Osteoblast (primary cell): ENCODE measurements at regions not wholly inside any gene's neighbourhood (a gene's known extent, or its start where the extent isn't known, plus 50 kb on each side); places are given as distances from the start of the nearest gene placed in this dataset.

Source experiments
- DNase-seq: peaks from one replicate; pipeline ENCODE4 v3.0.0; 2011; ENCODE audit warnings: low spot score, mixed read lengths; ENCODE audit not compliant: insufficient read length; ENCODE audit errors: missing footprints
- H2AFZ ChIP-seq: 2 replicates; pipeline ENCODE4 v1.6.0; 2011; ENCODE audit warnings: mild to moderate bottlenecking, low read length
- H3K27ac ChIP-seq: 2 replicates; pipeline ENCODE4 v1.5.1; 2011; ENCODE audit warnings: mild to moderate bottlenecking, low read depth, low read length, moderate library complexity
- H3K27me3 ChIP-seq: 2 replicates; pipeline ENCODE4 v1.6.0; 2012; ENCODE audit warnings: mild to moderate bottlenecking, control low read depth, inconsistent platforms, low read length, moderate library complexity; ENCODE audit not compliant: insufficient read depth
- H3K36me3 ChIP-seq: 2 replicates; pipeline ENCODE4 v1.5.1; 2011; ENCODE audit warnings: mild to moderate bottlenecking, low read length, control low read depth, moderate library complexity; ENCODE audit not compliant: insufficient read depth
- H3K4me1 ChIP-seq: 2 replicates; pipeline ENCODE4 v1.5.1; 2011; ENCODE audit warnings: mild to moderate bottlenecking, low read length, control low read depth, moderate library complexity; ENCODE audit not compliant: insufficient read depth
- H3K4me2 ChIP-seq: 2 replicates; pipeline ENCODE4 v1.6.0; 2011; ENCODE audit warnings: mild to moderate bottlenecking, low read length; ENCODE audit not compliant: insufficient read depth
- H3K4me3 ChIP-seq: fragments of 200-600 bp; sonication (generic); 3 replicates; pipeline ENCODE4 v1.5.1; 2012; ENCODE audit warnings: mild to moderate bottlenecking, low read length, inconsistent platforms; ENCODE audit not compliant: insufficient read depth
- H3K79me2 ChIP-seq: 2 replicates; pipeline ENCODE4 v1.6.0; 2012; ENCODE audit warnings: mild to moderate bottlenecking, low read length, control low read depth, inconsistent platforms; ENCODE audit not compliant: insufficient read depth
- H3K9me3 ChIP-seq: 2 replicates; pipeline ENCODE4 v1.5.1; 2011; ENCODE audit warnings: low read depth, low read length, control low read depth
- H4K20me1 ChIP-seq: 2 replicates; pipeline ENCODE4 v1.6.0; 2012; ENCODE audit warnings: mild to moderate bottlenecking, low read length, control low read depth; ENCODE audit not compliant: insufficient read depth
- TF ChIP-seq, protein P1 (sequence below): IDR thresholded peaks from 2 replicates; pipeline ENCODE4 v1.5.1; 2011; ENCODE audit warnings: mild to moderate bottlenecking, low read depth, low read length, moderate library complexity; ENCODE audit errors: extremely low read depth

DNA sequence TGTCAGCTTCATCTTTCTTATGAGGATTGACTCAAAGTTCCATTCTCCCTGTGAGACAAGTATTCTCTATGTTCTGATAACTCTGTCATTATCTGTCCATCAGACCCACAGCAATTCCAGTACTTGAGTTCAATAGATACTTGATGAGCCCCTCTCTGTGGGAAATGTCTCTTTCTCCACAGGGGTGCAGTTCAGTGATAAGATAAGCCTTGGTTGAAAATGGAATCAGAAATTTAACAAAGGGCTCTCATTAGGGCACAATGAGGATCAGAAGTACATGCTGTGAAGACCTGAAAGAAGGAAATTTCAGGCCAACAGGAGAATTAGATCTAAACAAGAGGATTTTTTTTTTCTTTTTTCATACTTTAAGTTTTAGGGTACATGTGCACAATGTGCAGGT is 737.3 kb downstream of the MTRR start:
- H4K20me1 ChIP-seq, result no peaks in the 10 kb centered on the region
- no peak overlapping the region for H3K4me3 ChIP-seq
- no peaks in the 10 kb centered on the region for H3K79me2 ChIP-seq
- H3K4me2 ChIP-seq, result no peak overlapping the region
- no peak overlapping the region for H3K27ac ChIP-seq
- H3K36me3 ChIP-seq, result no peaks in the 10 kb centered on the region
- no peaks in the 10 kb centered on the region for H3K9me3 ChIP-seq
- H2AFZ ChIP-seq, result no peak overlapping the region
- no peak for DNase-seq
- TF ChIP-seq, protein P1, sequence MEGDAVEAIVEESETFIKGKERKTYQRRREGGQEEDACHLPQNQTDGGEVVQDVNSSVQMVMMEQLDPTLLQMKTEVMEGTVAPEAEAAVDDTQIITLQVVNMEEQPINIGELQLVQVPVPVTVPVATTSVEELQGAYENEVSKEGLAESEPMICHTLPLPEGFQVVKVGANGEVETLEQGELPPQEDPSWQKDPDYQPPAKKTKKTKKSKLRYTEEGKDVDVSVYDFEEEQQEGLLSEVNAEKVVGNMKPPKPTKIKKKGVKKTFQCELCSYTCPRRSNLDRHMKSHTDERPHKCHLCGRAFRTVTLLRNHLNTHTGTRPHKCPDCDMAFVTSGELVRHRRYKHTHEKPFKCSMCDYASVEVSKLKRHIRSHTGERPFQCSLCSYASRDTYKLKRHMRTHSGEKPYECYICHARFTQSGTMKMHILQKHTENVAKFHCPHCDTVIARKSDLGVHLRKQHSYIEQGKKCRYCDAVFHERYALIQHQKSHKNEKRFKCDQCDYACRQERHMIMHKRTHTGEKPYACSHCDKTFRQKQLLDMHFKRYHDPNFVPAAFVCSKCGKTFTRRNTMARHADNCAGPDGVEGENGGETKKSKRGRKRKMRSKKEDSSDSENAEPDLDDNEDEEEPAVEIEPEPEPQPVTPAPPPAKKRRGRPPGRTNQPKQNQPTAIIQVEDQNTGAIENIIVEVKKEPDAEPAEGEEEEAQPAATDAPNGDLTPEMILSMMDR, result no peak
- no peaks in the 10 kb centered on the region for H3K27me3 ChIP-seq
- no peaks in the 10 kb centered on the region for H3K4me1 ChIP-seq

DNA sequence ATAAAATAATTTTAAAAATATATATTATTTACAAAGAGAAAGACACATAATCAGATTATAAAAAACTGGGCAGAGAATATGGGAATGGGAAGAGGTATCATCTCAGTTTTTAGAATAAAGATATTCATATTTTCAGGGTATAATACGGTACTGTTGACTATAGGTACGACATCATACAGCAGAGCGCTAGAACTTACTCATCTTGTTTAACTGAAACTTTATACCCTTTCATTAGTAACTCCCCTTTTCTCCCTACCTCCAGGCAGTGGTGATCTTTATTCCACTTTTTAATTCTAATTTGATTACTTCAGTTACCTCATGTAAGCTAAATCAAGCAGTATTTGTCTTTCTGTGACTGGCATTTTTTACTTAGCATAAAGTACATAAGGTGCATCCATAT is 742.1 kb downstream of the MTRR start:
- no peaks in the 10 kb centered on the region for H3K36me3 ChIP-seq
- H3K4me2 ChIP-seq, result no peak overlapping the region
- H3K27ac ChIP-seq, result no peak overlapping the region
- H3K79me2 ChIP-seq, result no peaks in the 10 kb centered on the region
- H3K4me3 ChIP-seq, result no peak overlapping the region
- no peaks in the 10 kb centered on the region for H3K9me3 ChIP-seq
- TF ChIP-seq, protein P1, result no peak
- H3K27me3 ChIP-seq, result no peaks in the 10 kb centered on the region
- DNase-seq, result no peak
- no peaks in the 10 kb centered on the region for H4K20me1 ChIP-seq
- H2AFZ ChIP-seq, result no peak overlapping the region
- no peaks in the 10 kb centered on the region for H3K4me1 ChIP-seq

DNA sequence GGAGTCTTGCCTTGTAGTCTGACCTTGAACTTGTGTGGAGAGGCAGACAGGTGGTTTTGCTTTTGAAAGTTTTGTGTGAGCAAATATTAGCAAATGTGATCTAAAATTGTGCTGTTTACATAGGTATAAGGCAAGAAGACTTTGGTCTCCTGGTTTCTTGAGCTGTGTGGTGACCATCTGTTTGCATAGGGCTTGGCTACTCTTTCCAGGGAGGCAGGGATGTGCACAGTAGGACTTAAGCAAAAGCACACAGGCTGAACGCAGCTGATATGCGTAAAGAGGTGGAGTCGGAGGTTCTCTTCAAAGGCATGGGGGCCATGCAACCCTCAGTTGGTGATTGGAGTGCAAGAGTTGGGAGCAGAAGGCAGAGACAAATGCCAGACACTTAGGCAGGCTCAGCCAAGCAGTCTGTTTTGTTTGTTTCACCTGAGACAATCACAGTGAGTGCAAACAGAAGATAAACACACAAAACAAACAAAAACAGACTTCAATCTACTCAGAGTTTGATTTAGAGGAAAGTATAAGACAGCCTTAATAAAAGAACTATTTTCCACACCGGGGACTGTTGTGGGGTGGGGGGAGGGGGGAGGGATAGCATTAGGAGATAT is 744.2 kb downstream of the MTRR start:
- H3K4me3 ChIP-seq, result no peak overlapping the region
- H3K4me2 ChIP-seq, result no peak overlapping the region
- DNase-seq, result no peak
- TF ChIP-seq, protein P1, result no peak
- no peaks in the 10 kb centered on the region for H3K9me3 ChIP-seq
- H3K27me3 ChIP-seq, result no peaks in the 10 kb centered on the region
- H2AFZ ChIP-seq, result no peak overlapping the region
- no peak overlapping the region for H3K27ac ChIP-seq
- H3K4me1 ChIP-seq, result no peaks in the 10 kb centered on the region
- H3K79me2 ChIP-seq, result no peaks in the 10 kb centered on the region
- no peaks in the 10 kb centered on the region for H3K36me3 ChIP-seq
- H4K20me1 ChIP-seq, result no peaks in the 10 kb centered on the region

DNA sequence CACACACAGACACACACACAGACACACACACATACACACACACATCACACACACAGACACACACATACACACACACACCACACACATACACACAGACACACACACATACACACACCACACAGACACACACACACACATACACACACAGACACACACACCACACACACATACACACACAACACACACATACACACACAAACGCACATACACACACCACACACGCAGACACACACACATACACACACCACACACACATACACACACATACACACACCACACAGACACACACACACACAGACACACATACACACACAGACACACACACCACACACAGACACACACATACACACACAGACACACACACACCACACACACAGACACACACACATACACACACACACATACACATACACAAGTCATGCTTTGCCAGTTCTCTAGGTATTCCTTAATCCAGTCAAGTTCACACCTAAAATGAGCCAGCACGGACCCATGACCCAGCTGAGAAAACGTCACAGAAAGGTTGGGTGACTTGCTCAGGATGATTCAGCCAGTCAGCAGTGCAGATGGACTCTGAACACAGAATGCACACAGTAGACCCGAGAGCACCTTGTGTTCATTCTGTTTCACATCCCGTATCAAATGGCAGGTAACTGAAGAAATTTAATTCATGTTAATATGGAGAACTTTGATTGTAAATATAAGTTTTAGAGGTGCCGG is 746.4 kb downstream of the MTRR start:
- H3K27me3 ChIP-seq, result no peaks in the 10 kb centered on the region
- TF ChIP-seq, protein P1, result no peak
- H3K27ac ChIP-seq, result no peak overlapping the region
- no peaks in the 10 kb centered on the region for H3K4me1 ChIP-seq
- no peak for DNase-seq
- no peak overlapping the region for H3K4me2 ChIP-seq
- H2AFZ ChIP-seq, result no peak overlapping the region
- H3K36me3 ChIP-seq, result no peaks in the 10 kb centered on the region
- H4K20me1 ChIP-seq, result no peaks in the 10 kb centered on the region
- no peaks in the 10 kb centered on the region for H3K9me3 ChIP-seq
- H3K4me3 ChIP-seq, result no peak overlapping the region
- no peaks in the 10 kb centered on the region for H3K79me2 ChIP-seq
